ENCODE measurements at regions not wholly inside any gene's neighbourhood (a gene's known extent, or its start where the extent isn't known, plus 50 kb on each side); places are given as distances from the start of the nearest gene placed in this dataset.

- TF ChIP-seq, protein P1, sequence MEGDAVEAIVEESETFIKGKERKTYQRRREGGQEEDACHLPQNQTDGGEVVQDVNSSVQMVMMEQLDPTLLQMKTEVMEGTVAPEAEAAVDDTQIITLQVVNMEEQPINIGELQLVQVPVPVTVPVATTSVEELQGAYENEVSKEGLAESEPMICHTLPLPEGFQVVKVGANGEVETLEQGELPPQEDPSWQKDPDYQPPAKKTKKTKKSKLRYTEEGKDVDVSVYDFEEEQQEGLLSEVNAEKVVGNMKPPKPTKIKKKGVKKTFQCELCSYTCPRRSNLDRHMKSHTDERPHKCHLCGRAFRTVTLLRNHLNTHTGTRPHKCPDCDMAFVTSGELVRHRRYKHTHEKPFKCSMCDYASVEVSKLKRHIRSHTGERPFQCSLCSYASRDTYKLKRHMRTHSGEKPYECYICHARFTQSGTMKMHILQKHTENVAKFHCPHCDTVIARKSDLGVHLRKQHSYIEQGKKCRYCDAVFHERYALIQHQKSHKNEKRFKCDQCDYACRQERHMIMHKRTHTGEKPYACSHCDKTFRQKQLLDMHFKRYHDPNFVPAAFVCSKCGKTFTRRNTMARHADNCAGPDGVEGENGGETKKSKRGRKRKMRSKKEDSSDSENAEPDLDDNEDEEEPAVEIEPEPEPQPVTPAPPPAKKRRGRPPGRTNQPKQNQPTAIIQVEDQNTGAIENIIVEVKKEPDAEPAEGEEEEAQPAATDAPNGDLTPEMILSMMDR (IDR thresholded peaks at IDR 0.05): no peak
- TF ChIP-seq SREBF2 (IDR thresholded peaks at IDR 0.05) (no peak), BHLHE40 (IDR thresholded peaks at IDR 0.05; ENCODE audit: low read depth, low read length) (no peak), PHF8 (IDR thresholded peaks at IDR 0.05; ENCODE audit: borderline replicate concordance, low read depth) (no peak), ZFP36 (IDR thresholded peaks at IDR 0.05; ENCODE audit: borderline replicate concordance, partially characterized antibody) (no peak), POLR2A (IDR thresholded peaks at IDR 0.05; ENCODE audit: low read length) (no peak), MAZ (IDR thresholded peaks at IDR 0.05; ENCODE audit: borderline replicate concordance, low read depth, low read length) (no peak), RCOR1 (IDR thresholded peaks at IDR 0.05; ENCODE audit: low read depth, low read length) (no peak), EP300 (IDR thresholded peaks at IDR 0.05) (no peak)
Measured at GRCh38 chr2:13335862-13336535, 619.3 kb downstream of the TRIB2 start.

All from A549 (cell line).